ENCODE measurements at regions not wholly inside any gene's neighbourhood (a gene's known extent, or its start where the extent isn't known, plus 50 kb on each side); places are given as distances from the start of the nearest gene placed in this dataset.
"Not testable (repeated sequence)": the region's sequence is repeated elsewhere in the genome, so short reads cannot be mapped to it uniquely, and the experiment has no call there.

- DNase-seq (ENCODE audit: low spot score); H3K27me3 ChIP-seq (ENCODE audit: control insufficient read depth in 1 of 2, insufficient read depth in 2 of 2, low read length in 2 of 2); POLR2A ChIA-PET; H3K79me2 ChIP-seq (ENCODE audit: insufficient read depth, low read length); H3K9ac ChIP-seq (ENCODE audit: insufficient read depth, low read depth, low read length); in situ Hi-C loops (cut with HindIII; ENCODE audit: extremely low pct_ligation_motif_present, low pct_unique_long_range_greater_than_20kb); FAIRE-seq; H3K4me1 ChIP-seq (ENCODE audit: insufficient read depth, low read length); H3K9me3 ChIP-seq (ENCODE audit: low read length); intact Hi-C loops (cut with micrococcal nuclease; ENCODE audit: unreplicated experiment); H2AFZ ChIP-seq (ENCODE audit: low read length); H4K20me1 ChIP-seq (ENCODE audit: insufficient read depth, low read length); CTCF ChIA-PET (ENCODE audit: low intra/inter-chr PET ratio, low total read pairs); H3K4me3 ChIP-seq (replicated peaks in 1 of 3; ENCODE audit: insufficient read depth in 1 of 3, low read depth in 2 of 3, low read length in 3 of 3); H3K27ac ChIP-seq (ENCODE audit: extremely low read length, insufficient read depth, low read length); H3K4me2 ChIP-seq (ENCODE audit: low read depth, low read length); H3K36me3 ChIP-seq (replicated peaks in 1 of 2; ENCODE audit: control insufficient read depth in 1 of 2, insufficient read depth in 2 of 2, low read length in 2 of 2); ATAC-seq; BruUV-seq (replicated peaks): not testable (repeated sequence)
- TF ChIP-seq MAFF (IDR thresholded peaks at IDR 0.05; ENCODE audit: low read depth, low read length), result peak; percentile 68
- peak; percentile 72 to 83 for TF ChIP-seq MAFK (conservative IDR thresholded peaks at IDR 0.05 in 1 of 2, IDR thresholded peaks at IDR 0.05 in 1 of 2; ENCODE audit: low read length in 2 of 2)
- 0% methylated on average over 3 of the region's 3 CpGs for WGBS (ENCODE audit: low lambda C conversion rate)
Measured at GRCh38 chr18:70766254-70766653, 477.4 kb downstream of the SOCS6 start.

- no peaks in the 10 kb centered on the region for H3K36me3 ChIP-seq (replicated peaks in 1 of 2; ENCODE audit: control insufficient read depth in 1 of 2, insufficient read depth in 2 of 2, low read length in 2 of 2)
- 24% methylated on average over 4 of the region's 4 CpGs for WGBS (ENCODE audit: low lambda C conversion rate)
- DNase-seq (ENCODE audit: low spot score) (no peak), ATAC-seq (no peak), FAIRE-seq (no peak)
- POLR2A ChIA-PET, result no interaction called here
- CTCF ChIA-PET (ENCODE audit: low intra/inter-chr PET ratio, low total read pairs), result no interaction called here
- H3K27ac ChIP-seq (ENCODE audit: extremely low read length, insufficient read depth, low read length), result no peak overlapping the region
- H3K79me2 ChIP-seq (ENCODE audit: insufficient read depth, low read length), result no peaks in the 10 kb centered on the region
- intact Hi-C loops (cut with micrococcal nuclease; ENCODE audit: unreplicated experiment), result no loop called here
- H3K27me3 ChIP-seq (ENCODE audit: control insufficient read depth in 1 of 2, insufficient read depth in 2 of 2, low read length in 2 of 2), result no peaks in the 10 kb centered on the region
- no peaks in the 10 kb centered on the region for H3K9me3 ChIP-seq (ENCODE audit: low read length)
- no peaks in the 10 kb centered on the region for H4K20me1 ChIP-seq (ENCODE audit: insufficient read depth, low read length)
- H3K4me2 ChIP-seq (ENCODE audit: low read depth, low read length), result no peak overlapping the region
- no peak overlapping the region for H2AFZ ChIP-seq (ENCODE audit: low read length)
- BruUV-seq (replicated peaks), result no TSS peak
- no peak overlapping the region for H3K4me3 ChIP-seq (replicated peaks in 1 of 3; ENCODE audit: insufficient read depth in 1 of 3, low read depth in 2 of 3, low read length in 3 of 3)
- TF ChIP-seq TCF7L2 (IDR thresholded peaks at IDR 0.05; ENCODE audit: low read depth, low read length) (no peak), CREB1 (IDR thresholded peaks at IDR 0.05) (no peak), CREB1 (CRISPR knock-in tag; IDR thresholded peaks at IDR 0.05) (no peak), ZNF563 (CRISPR knock-in tag; IDR thresholded peaks at IDR 0.05) (no peak), MAFK (conservative IDR thresholded peaks at IDR 0.05 in 1 of 2, IDR thresholded peaks at IDR 0.05 in 1 of 2; ENCODE audit: low read length in 2 of 2) (peak; percentile 45 to 87; a peak in 3 of 4 replicates), RBAK (CRISPR knock-in tag; IDR thresholded peaks at IDR 0.05) (no peak), MAFF (IDR thresholded peaks at IDR 0.05; ENCODE audit: low read depth, low read length) (peak; percentile 79)
- in situ Hi-C loops (cut with HindIII; ENCODE audit: extremely low pct_ligation_motif_present, low pct_unique_long_range_greater_than_20kb), result no loop called here
- no peaks in the 10 kb centered on the region for H3K4me1 ChIP-seq (ENCODE audit: insufficient read depth, low read length)
- no peak overlapping the region for H3K9ac ChIP-seq (ENCODE audit: insufficient read depth, low read depth, low read length)
Measured at GRCh38 chr18:70762812-70763211, 474.0 kb downstream of the SOCS6 start.

All from HepG2 (cell line).